ENCODE measurements at regions not wholly inside any gene's neighbourhood (a gene's known extent, or its start where the extent isn't known, plus 50 kb on each side); places are given as distances from the start of the nearest gene placed in this dataset.
A peak's percentile ranks its signal among the peaks of the same experiment; 100 is the strongest.

DNA sequence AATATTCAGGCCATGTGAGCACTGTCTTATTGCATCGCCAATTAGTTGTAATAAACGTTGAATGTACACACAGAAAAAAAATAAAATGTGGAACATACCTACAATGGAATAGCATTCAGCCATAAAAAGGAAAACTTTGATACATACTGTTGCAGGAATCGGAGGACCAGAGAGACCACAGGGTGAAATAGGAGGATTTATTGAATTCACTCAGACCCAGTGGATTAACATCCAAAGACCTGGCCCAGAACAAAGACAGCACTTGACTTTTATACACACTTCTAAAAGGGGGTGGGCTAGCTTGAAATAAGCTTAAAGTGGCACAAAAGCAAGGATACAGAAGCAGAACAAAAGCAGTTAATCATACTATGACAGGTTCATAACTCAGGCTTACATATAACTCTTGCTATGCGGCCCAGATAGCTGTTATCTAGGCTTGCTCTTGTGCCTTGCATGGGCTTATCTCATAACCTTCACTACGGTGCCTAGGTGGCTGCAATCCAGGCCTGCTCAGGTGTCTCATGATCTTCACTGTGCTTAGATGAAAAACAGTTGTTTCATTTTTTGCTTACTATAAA is 292.2 kb upstream of the TAC1 start:
- H3K36me3 ChIP-seq (ENCODE audit: control insufficient read depth in 2 of 2, insufficient read depth in 2 of 2, low read length in 1 of 2): no peaks in the 10 kb centered on the region
- H2AFZ ChIP-seq (ENCODE audit: control insufficient read depth, low read depth, low read length): no peak overlapping the region
- no peaks in the 10 kb centered on the region; the same call in 2 of the 3 replicates for H3K9me3 ChIP-seq (replicated peaks; ENCODE audit: control insufficient read depth, insufficient read depth, low read length)
- no peaks in the 10 kb centered on the region for H3K4me1 ChIP-seq (ENCODE audit: control insufficient read depth, insufficient read depth, low read length)
- no TSS peak for BruUV-seq (replicated peaks)
- FAIRE-seq (no peak), ATAC-seq (no peak), DNase-seq (ENCODE audit: low read depth, low spot score) (no peak)
- in situ Hi-C loops (cut with MboI) (no loop called here), intact Hi-C loops (cut with micrococcal nuclease; ENCODE audit: unreplicated experiment) (no loop called here)
- WGBS (ENCODE audit: insufficient coverage, insufficient replicate concordance, low lambda C conversion rate, missing lambda C conversion rate): 13% methylated on average over 5 of the region's 5 CpGs
- H3K4me2 ChIP-seq (ENCODE audit: control insufficient read depth, insufficient read depth): no peak overlapping the region
- H3K4me3 ChIP-seq: no peak overlapping the region
- no peaks in the 10 kb centered on the region for H3K27me3 ChIP-seq (replicated peaks in 1 of 2; ENCODE audit: control insufficient read depth in 2 of 2, insufficient read depth in 2 of 2, low read length in 1 of 2)
- H3K27ac ChIP-seq (ENCODE audit: control insufficient read depth, insufficient read depth): no peak overlapping the region
- no peak overlapping the region for H3K9ac ChIP-seq (ENCODE audit: control insufficient read depth, insufficient read depth, low read length)
- ChIA-PET RAD21 (ENCODE audit: unreplicated experiment) (no interaction called here), SMC1A (ENCODE audit: uncharacterized antibody, unreplicated experiment) (no interaction called here), POLR2A (no interaction called here), CTCF (no interaction called here)
- H3K79me2 ChIP-seq (ENCODE audit: control insufficient read depth, insufficient read depth, low read length): no peaks in the 10 kb centered on the region
- H4K20me1 ChIP-seq (ENCODE audit: control insufficient read depth, insufficient read depth): no peaks in the 10 kb centered on the region
- TF ChIP-seq STAT3 (IDR thresholded peaks at IDR 0.05; ENCODE audit: low read depth, low read length) (no peak), CBX5 (IDR thresholded peaks at IDR 0.05; ENCODE audit: low read depth) (peak; percentile 50; the same call in 1 of the 2 replicates), ZNF384 (IDR thresholded peaks at IDR 0.05; ENCODE audit: borderline replicate concordance, low read depth, low read length) (no peak)
- TF ChIP-seq, protein P1, sequence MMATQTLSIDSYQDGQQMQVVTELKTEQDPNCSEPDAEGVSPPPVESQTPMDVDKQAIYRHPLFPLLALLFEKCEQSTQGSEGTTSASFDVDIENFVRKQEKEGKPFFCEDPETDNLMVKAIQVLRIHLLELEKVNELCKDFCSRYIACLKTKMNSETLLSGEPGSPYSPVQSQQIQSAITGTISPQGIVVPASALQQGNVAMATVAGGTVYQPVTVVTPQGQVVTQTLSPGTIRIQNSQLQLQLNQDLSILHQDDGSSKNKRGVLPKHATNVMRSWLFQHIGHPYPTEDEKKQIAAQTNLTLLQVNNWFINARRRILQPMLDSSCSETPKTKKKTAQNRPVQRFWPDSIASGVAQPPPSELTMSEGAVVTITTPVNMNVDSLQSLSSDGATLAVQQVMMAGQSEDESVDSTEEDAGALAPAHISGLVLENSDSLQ (IDR thresholded peaks at IDR 0.05): no peak
- TF ChIP-seq, protein P2, sequence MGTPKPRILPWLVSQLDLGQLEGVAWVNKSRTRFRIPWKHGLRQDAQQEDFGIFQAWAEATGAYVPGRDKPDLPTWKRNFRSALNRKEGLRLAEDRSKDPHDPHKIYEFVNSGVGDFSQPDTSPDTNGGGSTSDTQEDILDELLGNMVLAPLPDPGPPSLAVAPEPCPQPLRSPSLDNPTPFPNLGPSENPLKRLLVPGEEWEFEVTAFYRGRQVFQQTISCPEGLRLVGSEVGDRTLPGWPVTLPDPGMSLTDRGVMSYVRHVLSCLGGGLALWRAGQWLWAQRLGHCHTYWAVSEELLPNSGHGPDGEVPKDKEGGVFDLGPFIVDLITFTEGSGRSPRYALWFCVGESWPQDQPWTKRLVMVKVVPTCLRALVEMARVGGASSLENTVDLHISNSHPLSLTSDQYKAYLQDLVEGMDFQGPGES (IDR thresholded peaks at IDR 0.05): no peak

DNA sequence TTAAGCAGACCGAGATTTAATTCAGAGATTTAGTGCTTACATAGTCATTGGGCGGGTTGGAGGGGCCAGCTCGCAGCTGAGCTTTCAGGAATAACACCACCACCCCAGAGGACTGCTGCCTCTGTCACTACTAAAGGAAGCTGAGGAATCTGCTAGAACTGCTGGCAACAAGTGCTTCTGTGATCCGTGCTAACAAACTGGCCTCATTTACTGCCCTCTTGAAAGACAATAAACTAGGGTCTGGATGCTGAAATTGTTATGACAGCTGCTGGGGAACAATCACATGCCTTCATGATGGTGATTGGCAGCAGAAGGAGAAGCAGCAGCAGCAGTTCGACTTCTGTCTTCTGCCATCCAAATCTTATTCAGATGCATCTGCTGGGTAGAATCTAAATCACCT is 285.5 kb upstream of the TAC1 start:
- ChIA-PET RAD21 (ENCODE audit: unreplicated experiment) (no interaction called here), SMC1A (ENCODE audit: uncharacterized antibody, unreplicated experiment) (no interaction called here), CTCF (interaction anchor here (1.1 kb wide), 1 partner anchor 9 kb away, joined by 3 read pairs; no protein-coding TSS in a partner anchor), POLR2A (no interaction called here)
- Histone ChIP-seq H4K20me1 (ENCODE audit: control insufficient read depth, insufficient read depth) (no peaks in the 10 kb centered on the region), H3K27ac (ENCODE audit: control insufficient read depth, insufficient read depth) (no peak overlapping the region), H3K4me2 (ENCODE audit: control insufficient read depth, insufficient read depth) (no peak overlapping the region), H3K9ac (ENCODE audit: control insufficient read depth, insufficient read depth, low read length) (no peak overlapping the region), H3K4me3 (no peak overlapping the region), H3K9me3 (replicated peaks; ENCODE audit: control insufficient read depth, insufficient read depth, low read length) (no peaks in the 10 kb centered on the region), H3K4me1 (ENCODE audit: control insufficient read depth, insufficient read depth, low read length) (no peaks in the 10 kb centered on the region), H2AFZ (ENCODE audit: control insufficient read depth, low read depth, low read length) (no peak overlapping the region), H3K36me3 (ENCODE audit: control insufficient read depth in 2 of 2, insufficient read depth in 2 of 2, low read length in 1 of 2) (no peaks in the 10 kb centered on the region), H3K27me3 (replicated peaks in 1 of 2; ENCODE audit: control insufficient read depth in 2 of 2, insufficient read depth in 2 of 2, low read length in 1 of 2) (no peaks in the 10 kb centered on the region), H3K79me2 (ENCODE audit: control insufficient read depth, insufficient read depth, low read length) (no peaks in the 10 kb centered on the region)
- 8% methylated on average over 5 of the region's 5 CpGs for WGBS (ENCODE audit: insufficient coverage, insufficient replicate concordance, low lambda C conversion rate, missing lambda C conversion rate)
- no TSS peak for BruUV-seq (replicated peaks)
- in situ Hi-C loops (cut with MboI): no loop called here
- ATAC-seq: no peak
- FAIRE-seq: no peak
- DNase-seq (ENCODE audit: low read depth, low spot score): no peak
- intact Hi-C loops (cut with micrococcal nuclease; ENCODE audit: unreplicated experiment): no loop called here
- TF ChIP-seq EED (IDR thresholded peaks at IDR 0.05; ENCODE audit: low read depth) (no peak), POLR2AphosphoS2 (IDR thresholded peaks at IDR 0.05; ENCODE audit: low read depth, low read length) (no peak), RB1 (IDR thresholded peaks at IDR 0.05; ENCODE audit: borderline replicate concordance) (no peak), PAX8 (IDR thresholded peaks at IDR 0.05) (no peak), ZBED1 (IDR thresholded peaks at IDR 0.05; ENCODE audit: borderline replicate concordance) (no peak)
- TF ChIP-seq, protein P3, sequence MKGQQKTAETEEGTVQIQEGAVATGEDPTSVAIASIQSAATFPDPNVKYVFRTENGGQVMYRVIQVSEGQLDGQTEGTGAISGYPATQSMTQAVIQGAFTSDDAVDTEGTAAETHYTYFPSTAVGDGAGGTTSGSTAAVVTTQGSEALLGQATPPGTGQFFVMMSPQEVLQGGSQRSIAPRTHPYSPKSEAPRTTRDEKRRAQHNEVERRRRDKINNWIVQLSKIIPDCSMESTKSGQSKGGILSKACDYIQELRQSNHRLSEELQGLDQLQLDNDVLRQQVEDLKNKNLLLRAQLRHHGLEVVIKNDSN (IDR thresholded peaks at IDR 0.05; ENCODE audit: borderline replicate concordance, extremely low read length, insufficient read depth, low read depth, low read length): no peak
- TF ChIP-seq, protein P4, sequence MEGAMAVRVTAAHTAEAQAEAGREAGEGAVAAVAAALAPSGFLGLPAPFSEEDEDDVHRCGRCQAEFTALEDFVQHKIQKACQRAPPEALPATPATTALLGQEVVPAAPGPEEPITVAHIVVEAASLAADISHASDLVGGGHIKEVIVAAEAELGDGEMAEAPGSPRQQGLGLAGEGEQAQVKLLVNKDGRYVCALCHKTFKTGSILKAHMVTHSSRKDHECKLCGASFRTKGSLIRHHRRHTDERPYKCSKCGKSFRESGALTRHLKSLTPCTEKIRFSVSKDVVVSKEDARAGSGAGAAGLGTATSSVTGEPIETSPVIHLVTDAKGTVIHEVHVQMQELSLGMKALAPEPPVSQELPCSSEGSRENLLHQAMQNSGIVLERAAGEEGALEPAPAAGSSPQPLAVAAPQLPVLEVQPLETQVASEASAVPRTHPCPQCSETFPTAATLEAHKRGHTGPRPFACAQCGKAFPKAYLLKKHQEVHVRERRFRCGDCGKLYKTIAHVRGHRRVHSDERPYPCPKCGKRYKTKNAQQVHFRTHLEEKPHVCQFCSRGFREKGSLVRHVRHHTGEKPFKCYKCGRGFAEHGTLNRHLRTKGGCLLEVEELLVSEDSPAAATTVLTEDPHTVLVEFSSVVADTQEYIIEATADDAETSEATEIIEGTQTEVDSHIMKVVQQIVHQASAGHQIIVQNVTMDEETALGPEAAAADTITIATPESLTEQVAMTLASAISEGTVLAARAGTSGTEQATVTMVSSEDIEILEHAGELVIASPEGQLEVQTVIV (IDR thresholded peaks at IDR 0.05; ENCODE audit: borderline replicate concordance, partially characterized antibody): no peak

Data from GM12878 (cell line).